CD4-positive, alpha-beta T cell (primary cell): ENCODE measurements at regions not wholly inside any gene's neighbourhood (a gene's known extent, or its start where the extent isn't known, plus 50 kb on each side); places are given as distances from the start of the nearest gene placed in this dataset.

Experiments
- ATAC-seq: fragments of 200-7000 bp; cut with Tn5 transposase; one replicate; pipeline ENCODE4 v1.10.0; 2022; ENCODE audit warnings: mild to moderate bottlenecking; ENCODE audit not compliant: poor library complexity
- CTCF ChIA-PET: fragments of 350-600 bp; sonication (Branson Sonifier 250); formaldehyde crosslinking; loops from one replicate; lab custom pipeline; 2021; ENCODE audit warnings: antibody characterized with exemption, inconsistent platforms; lab: Charles Lee
- POLR2A ChIA-PET: fragments of 350-600 bp; sonication (Branson Sonifier 250); formaldehyde crosslinking; loops from one replicate; lab custom pipeline; 2021; ENCODE audit warnings: antibody characterized with exemption, inconsistent platforms; lab: Charles Lee
- DNase-seq, 14 experiments: peaks; one replicate each; pipeline ENCODE4 v3.0.0-alpha.2; 2013 to 2020; ENCODE audit warnings: mixed read lengths in 2 of 14
- H3K27ac ChIP-seq, 2 donors: one replicate each; pipeline versions ENCODE4 v1.5.1 to v1.7.0; 2013; ENCODE audit warnings: low read length in 2 of 2, low read depth in 1 of 2, mild to moderate bottlenecking in 1 of 2
- H3K27me3 ChIP-seq, 2 experiments: 1 replicate in 1 of 2; 2 replicates in 1 of 2; pipeline versions ENCODE4 v1.6.1 to v1.7.0; 2013; ENCODE audit warnings: low read length in 2 of 2, control low read depth in 1 of 2, mild to moderate bottlenecking in 1 of 2, moderate library complexity in 1 of 2; ENCODE audit not compliant: insufficient read depth in 2 of 2, control insufficient read depth in 1 of 2
- H3K36me3 ChIP-seq: one replicate; pipeline ENCODE4 v1.6.1; 2013; ENCODE audit warnings: low read length, control low read depth; ENCODE audit not compliant: insufficient read depth
- H3K4me1 ChIP-seq: one replicate; pipeline ENCODE4 v1.6.1; 2013; ENCODE audit warnings: low read length, control low read depth; ENCODE audit not compliant: insufficient read depth
- H3K4me3 ChIP-seq: one replicate; pipeline ENCODE4 v1.5.1; 2013; ENCODE audit warnings: mild to moderate bottlenecking, low read length, moderate library complexity
- H3K9me3 ChIP-seq, 2 experiments: 1 replicate in 1 of 2; 2 replicates in 1 of 2; pipeline versions ENCODE4 v1.6.1 to v1.7.0; 2013; ENCODE audit warnings: low read length in 2 of 2, mild to moderate bottlenecking in 2 of 2, control low read depth in 1 of 2, moderate library complexity in 1 of 2; ENCODE audit not compliant: control insufficient read depth in 1 of 2, insufficient read depth in 1 of 2
- H3K27ac Mint-ChIP-seq: one replicate; pipeline ENCODE4 v1.8.0; 2020; ENCODE audit warnings: mixed read lengths
- H3K27me3 Mint-ChIP-seq: one replicate; pipeline ENCODE4 v1.8.0; 2021; ENCODE audit warnings: mixed read lengths
- H3K36me3 Mint-ChIP-seq: one replicate; pipeline ENCODE4 v1.8.0; 2021; ENCODE audit warnings: low read depth, mixed read lengths
- H3K4me1 Mint-ChIP-seq: one replicate; pipeline ENCODE4 v1.8.0; 2021; ENCODE audit warnings: low read depth, mixed read lengths
- H3K4me3 Mint-ChIP-seq: one replicate; pipeline ENCODE4 v1.8.0; 2020; ENCODE audit warnings: mild to moderate bottlenecking, mixed read lengths
- H3K9me3 Mint-ChIP-seq: one replicate; pipeline ENCODE4 v1.8.0; 2020; ENCODE audit warnings: mixed read lengths
- intact Hi-C, 2 experiments: fragments of 100-400 bp; cut with DNase I in 1 of 2; cut with micrococcal nuclease in 1 of 2; formaldehyde crosslinking; loops; one replicate each; pipeline versions ENCODE4 v1.15.1 to v1.9.0; 2023 to 2025; cut with DNase I, micrococcal nuclease
- TF ChIP-seq, protein P1 (sequence below): fragments of 200-600 bp; IDR thresholded peaks from one replicate; pipeline ENCODE4 v1.8.0; 2022; ENCODE audit warnings: antibody characterized with exemption, mild to moderate bottlenecking

DNA sequence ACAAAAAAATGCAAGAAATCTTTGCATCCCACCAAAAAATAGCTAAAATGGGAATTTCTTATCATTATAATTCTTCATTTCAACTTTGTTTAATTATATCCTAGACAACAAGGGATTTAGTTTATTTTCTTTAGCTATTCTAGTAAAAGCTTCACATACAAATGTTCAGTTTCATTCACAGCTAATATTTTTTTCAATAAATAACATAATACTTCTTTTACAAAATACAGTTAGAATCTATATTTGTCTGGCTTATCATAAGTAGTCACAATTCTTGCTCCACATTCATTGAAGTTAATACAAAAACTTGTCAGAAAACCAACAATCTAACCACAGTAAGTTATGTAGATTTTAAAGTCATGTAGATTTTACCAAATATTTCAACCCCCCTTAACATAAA is 414.4 kb downstream of the FAT4 start:
- Mint-ChIP-seq H3K27ac (no peak overlapping the region), H3K9me3 (no peaks in the 10 kb centered on the region), H3K4me3 (no peak overlapping the region), H3K4me1 (no peaks in the 10 kb centered on the region), H3K36me3 (no peaks in the 10 kb centered on the region), H3K27me3 (no peaks in the 10 kb centered on the region)
- DNase-seq (no peak), ATAC-seq (no peak)
- Histone ChIP-seq H3K27ac (no peak overlapping the region), H3K4me3 (no peak overlapping the region), H3K27me3 (no peaks in the 10 kb centered on the region), H3K9me3 (peaks cover 0 to 5% of the 10 kb centered on the region in 2 experiments), H3K36me3 (no peaks in the 10 kb centered on the region), H3K4me1 (no peaks in the 10 kb centered on the region)
- CTCF ChIA-PET = no interaction called here
- TF ChIP-seq, protein P1, sequence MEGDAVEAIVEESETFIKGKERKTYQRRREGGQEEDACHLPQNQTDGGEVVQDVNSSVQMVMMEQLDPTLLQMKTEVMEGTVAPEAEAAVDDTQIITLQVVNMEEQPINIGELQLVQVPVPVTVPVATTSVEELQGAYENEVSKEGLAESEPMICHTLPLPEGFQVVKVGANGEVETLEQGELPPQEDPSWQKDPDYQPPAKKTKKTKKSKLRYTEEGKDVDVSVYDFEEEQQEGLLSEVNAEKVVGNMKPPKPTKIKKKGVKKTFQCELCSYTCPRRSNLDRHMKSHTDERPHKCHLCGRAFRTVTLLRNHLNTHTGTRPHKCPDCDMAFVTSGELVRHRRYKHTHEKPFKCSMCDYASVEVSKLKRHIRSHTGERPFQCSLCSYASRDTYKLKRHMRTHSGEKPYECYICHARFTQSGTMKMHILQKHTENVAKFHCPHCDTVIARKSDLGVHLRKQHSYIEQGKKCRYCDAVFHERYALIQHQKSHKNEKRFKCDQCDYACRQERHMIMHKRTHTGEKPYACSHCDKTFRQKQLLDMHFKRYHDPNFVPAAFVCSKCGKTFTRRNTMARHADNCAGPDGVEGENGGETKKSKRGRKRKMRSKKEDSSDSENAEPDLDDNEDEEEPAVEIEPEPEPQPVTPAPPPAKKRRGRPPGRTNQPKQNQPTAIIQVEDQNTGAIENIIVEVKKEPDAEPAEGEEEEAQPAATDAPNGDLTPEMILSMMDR = no peak
- intact Hi-C loops = no loop called here
- POLR2A ChIA-PET = no interaction called here

DNA sequence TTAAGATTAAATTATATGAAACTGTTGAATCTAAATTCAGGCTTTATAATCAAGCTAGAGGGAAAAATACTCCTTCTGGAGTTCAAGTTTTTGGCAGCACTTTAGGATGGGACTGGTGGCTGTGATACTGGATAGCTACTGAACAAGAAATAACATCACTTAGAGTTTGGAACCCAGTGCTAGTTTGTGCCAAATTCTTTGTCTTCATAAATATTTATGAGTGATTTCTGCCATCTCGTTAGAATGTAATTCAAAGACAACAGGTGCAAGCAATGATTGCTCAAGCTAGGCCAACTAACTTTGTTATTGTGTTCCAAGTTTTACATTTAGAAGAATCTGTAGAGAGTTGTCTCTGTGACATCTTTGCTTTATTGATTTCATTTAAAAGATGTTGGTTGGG is 417.9 kb downstream of the FAT4 start:
- CTCF ChIA-PET = no interaction called here
- no peaks in the 10 kb centered on the region for H3K4me1 Mint-ChIP-seq

DNA sequence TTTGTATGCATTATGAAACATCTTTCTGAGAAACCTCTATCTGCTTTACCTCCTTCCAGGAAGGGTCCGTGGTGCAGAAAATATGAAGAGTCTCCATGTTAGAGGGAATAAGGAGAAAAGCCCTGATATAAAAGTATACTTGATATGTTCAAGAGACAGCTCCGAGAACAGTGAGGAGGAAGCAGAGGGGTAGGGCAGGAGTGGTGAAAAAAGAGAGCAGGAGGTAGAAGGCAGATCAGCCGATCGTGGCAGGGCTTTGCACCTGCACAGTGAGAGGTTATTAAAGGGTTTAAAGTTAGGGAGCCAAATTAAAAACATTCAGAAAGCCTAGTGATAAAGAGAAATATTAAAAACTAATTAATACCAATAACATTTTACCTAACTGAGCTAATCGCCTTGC is 419.7 kb downstream of the FAT4 start:
- no peaks in the 10 kb centered on the region for H3K36me3 Mint-ChIP-seq
- Histone ChIP-seq H3K27ac (no peak overlapping the region), H3K4me1 (no peaks in the 10 kb centered on the region), H3K36me3 (no peaks in the 10 kb centered on the region), H3K27me3 (no peaks in the 10 kb centered on the region), H3K4me3 (no peak overlapping the region), H3K9me3 (peaks cover 0 to 4% of the 10 kb centered on the region in 2 experiments)
- H3K27ac Mint-ChIP-seq = no peak overlapping the region
- no peak overlapping the region for H3K4me3 Mint-ChIP-seq
- TF ChIP-seq, protein P1 = no peak
- ATAC-seq = no peak
- intact Hi-C loops = no loop called here
- H3K27me3 Mint-ChIP-seq = no peaks in the 10 kb centered on the region
- POLR2A ChIA-PET = no interaction called here
- no peak for DNase-seq
- H3K9me3 Mint-ChIP-seq = no peaks in the 10 kb centered on the region
- CTCF ChIA-PET = no interaction called here
- H3K4me1 Mint-ChIP-seq = no peaks in the 10 kb centered on the region

More for the DNA sequence above, 417.9 kb downstream of the FAT4 start:
- Histone ChIP-seq H3K36me3 (no peaks in the 10 kb centered on the region), H3K4me3 (no peak overlapping the region), H3K4me1 (no peaks in the 10 kb centered on the region), H3K9me3 (peaks cover 0 to 4% of the 10 kb centered on the region in 2 experiments), H3K27ac (no peak overlapping the region), H3K27me3 (no peaks in the 10 kb centered on the region)
- POLR2A ChIA-PET = no interaction called here
- H3K4me3 Mint-ChIP-seq = no peak overlapping the region
- DNase-seq (no peak), ATAC-seq (no peak)
- intact Hi-C loops = no loop called here
- no peaks in the 10 kb centered on the region for H3K27me3 Mint-ChIP-seq
- no peak overlapping the region for H3K27ac Mint-ChIP-seq
- no peaks in the 10 kb centered on the region for H3K9me3 Mint-ChIP-seq
- TF ChIP-seq, protein P1 = no peak
- H3K36me3 Mint-ChIP-seq = no peaks in the 10 kb centered on the region
